Neural cell (in vitro differentiated cells): ENCODE measurements at regions not wholly inside any gene's neighbourhood (a gene's known extent, or its start where the extent isn't known, plus 50 kb on each side); places are given as distances from the start of the nearest gene placed in this dataset.

Source experiments
- H2AFZ ChIP-seq: fragments of 200-600, 300-800 bp; sonication (generic), shearing (Covaris generic); 2 replicates; pipeline ENCODE4 v1.6.0; 2014; ENCODE audit warnings: low read depth, mild to moderate bottlenecking, antibody characterized with exemption, low read length, moderate library complexity
- H3F3A ChIP-seq: fragments of 200-600 bp; shearing (Covaris generic); 2 replicates; pipeline ENCODE4 v1.6.1; 2016; ENCODE audit warnings: mild to moderate bottlenecking, moderate library complexity, mixed read lengths, antibody characterized with exemption, low read length; ENCODE audit not compliant: insufficient read depth, poor library complexity, severe bottlenecking
- H3K27ac ChIP-seq: fragments of 200-600, 300-800 bp; sonication (generic), shearing (Covaris generic); 2 replicates; pipeline ENCODE4 v1.5.1; 2014; ENCODE audit warnings: mild to moderate bottlenecking, low read length, moderate library complexity
- H3K27me3 ChIP-seq: fragments of 300-800, 200-600 bp; sonication (generic), shearing (Covaris generic); 2 replicates; pipeline ENCODE4 v1.6.0; 2014; ENCODE audit warnings: mild to moderate bottlenecking, low read depth, low read length, moderate library complexity; ENCODE audit not compliant: insufficient read depth
- H3K36me3 ChIP-seq: fragments of 300-800, 200-600 bp; sonication (generic), shearing (Covaris generic); 2 replicates; pipeline ENCODE4 v1.5.1; 2014; ENCODE audit warnings: mild to moderate bottlenecking, antibody characterized with exemption, low read length, moderate library complexity; ENCODE audit not compliant: insufficient read depth
- H3K4me2 ChIP-seq: fragments of 300-800, 200-600 bp; sonication (generic), shearing (Covaris generic); 2 replicates; pipeline ENCODE4 v1.6.0; 2014; ENCODE audit warnings: mild to moderate bottlenecking, low read length
- H3K4me3 ChIP-seq: fragments of 300-800, 200-600 bp; sonication (generic), shearing (Covaris generic); 2 replicates; pipeline ENCODE4 v1.5.1; 2014; ENCODE audit warnings: mild to moderate bottlenecking, low read length, moderate library complexity
- H3K79me2 ChIP-seq: fragments of 200-600 bp; shearing (Covaris generic); replicated peaks from 2 replicates; pipeline ENCODE4 v1.6.0; 2014; ENCODE audit warnings: mild to moderate bottlenecking, low read length, moderate library complexity; ENCODE audit not compliant: insufficient read depth
- H3K9ac ChIP-seq: fragments of 300-800, 200-600 bp; sonication (generic), shearing (Covaris generic); 2 replicates; pipeline ENCODE4 v1.6.1; 2016; ENCODE audit warnings: mild to moderate bottlenecking, low read length, mixed read lengths
- H3K9me2 ChIP-seq: fragments of 200-600 bp; shearing (Covaris generic); 2 replicates; pipeline ENCODE4 v1.6.1; 2016; ENCODE audit warnings: mild to moderate bottlenecking, low read length, mixed read lengths; ENCODE audit not compliant: insufficient read depth
- H3K9me3 ChIP-seq: fragments of 200-600, 300-800 bp; sonication (generic), shearing (Covaris generic); 2 replicates; pipeline ENCODE4 v1.6.1; 2016; ENCODE audit warnings: mild to moderate bottlenecking, mixed run types, low read length, moderate library complexity, mixed read lengths
- H4K20me1 ChIP-seq: fragments of 200-600 bp; shearing (Covaris generic); 2 replicates; pipeline ENCODE4 v1.6.1; 2016; ENCODE audit warnings: mild to moderate bottlenecking, mixed run types; ENCODE audit not compliant: insufficient read depth
- CTCF ChIP-seq: fragments of 450-650 bp; IDR thresholded peaks from 2 replicates; pipeline ENCODE4 v1.5.1; 2014; ENCODE audit warnings: antibody characterized with exemption, mild to moderate bottlenecking, moderate library complexity; ENCODE audit not compliant: poor library complexity, severe bottlenecking
- EP300 ChIP-seq: fragments of 450-650 bp; conservative IDR thresholded peaks from 2 replicates; pipeline ENCODE4 v1.6.1; 2014; ENCODE audit warnings: antibody characterized with exemption, mild to moderate bottlenecking, moderate library complexity; ENCODE audit not compliant: poor library complexity, severe bottlenecking
- EZH2 ChIP-seq: fragments of 200-600, 300-800 bp; shearing (Covaris generic), sonication (generic); IDR thresholded peaks from 2 replicates; pipeline ENCODE4 v1.6.1; 2014; ENCODE audit warnings: antibody characterized with exemption, low read length, borderline replicate concordance, mild to moderate bottlenecking; ENCODE audit not compliant: insufficient read depth, poor library complexity, severe bottlenecking
- MXI1 ChIP-seq: fragments of 450-650 bp; conservative IDR thresholded peaks from 2 replicates; pipeline ENCODE4 v1.6.1; 2014; ENCODE audit warnings: antibody characterized with exemption, mild to moderate bottlenecking; ENCODE audit not compliant: poor library complexity, severe bottlenecking
- POLR2AphosphoS5 ChIP-seq: IDR thresholded peaks from 2 replicates; pipeline ENCODE4 v1.6.1; 2012
- RAD21 ChIP-seq: fragments of 450-650 bp; conservative IDR thresholded peaks from 2 replicates; pipeline ENCODE4 v1.6.1; 2014; ENCODE audit warnings: antibody characterized with exemption, mild to moderate bottlenecking, moderate library complexity
- SMC3 ChIP-seq: fragments of 450-650 bp; conservative IDR thresholded peaks from 2 replicates; pipeline ENCODE4 v1.6.1; 2014; ENCODE audit warnings: antibody characterized with exemption, mild to moderate bottlenecking, moderate library complexity; ENCODE audit not compliant: poor library complexity
- TAF1 ChIP-seq: IDR thresholded peaks from 2 replicates; pipeline ENCODE4 v1.6.1; 2012; ENCODE audit warnings: low read depth
- TF ChIP-seq, protein P1 (sequence below): IDR thresholded peaks from 2 replicates; pipeline ENCODE4 v1.6.1; 2012; ENCODE audit warnings: borderline replicate concordance

DNA sequence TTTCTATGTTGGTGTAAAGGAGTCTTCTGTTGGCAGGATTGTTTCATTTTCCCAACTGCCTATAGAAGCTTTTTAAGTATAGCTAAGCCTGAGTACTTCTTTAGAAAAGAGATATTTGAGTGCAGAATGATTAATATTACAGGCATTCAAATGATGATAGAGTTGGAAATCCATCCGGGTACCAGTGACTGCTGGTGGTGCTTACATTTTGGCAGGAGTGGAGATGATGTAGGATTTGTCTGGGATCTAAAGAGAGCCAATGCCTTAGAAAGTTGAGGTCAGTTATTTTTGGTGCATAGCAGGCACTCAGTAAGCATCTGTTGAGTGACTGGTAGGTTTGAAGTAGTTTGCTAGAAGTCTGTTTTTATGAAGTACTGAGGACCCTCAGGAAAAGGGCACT lies 433.5 kb downstream of the DMAC1 start:
- Histone ChIP-seq H3K9me3 (no peaks in the 10 kb centered on the region), H3K4me3 (no peak overlapping the region), H3K9me2 (no peaks in the 10 kb centered on the region), H3F3A (no peaks in the 10 kb centered on the region), H3K27ac (no peak overlapping the region), H3K36me3 (no peaks in the 10 kb centered on the region), H4K20me1 (no peaks in the 10 kb centered on the region), H3K4me2 (no peak overlapping the region), H3K79me2 (no peaks in the 10 kb centered on the region), H2AFZ (no peak overlapping the region), H3K9ac (no peak overlapping the region), H3K27me3 (no peaks in the 10 kb centered on the region)
- TF ChIP-seq SMC3, result no peak
- no peak for TF ChIP-seq RAD21
- no peak for TF ChIP-seq POLR2AphosphoS5
- TF ChIP-seq EZH2, result no peak
- no peak for TF ChIP-seq MXI1
- TF ChIP-seq, protein P1, sequence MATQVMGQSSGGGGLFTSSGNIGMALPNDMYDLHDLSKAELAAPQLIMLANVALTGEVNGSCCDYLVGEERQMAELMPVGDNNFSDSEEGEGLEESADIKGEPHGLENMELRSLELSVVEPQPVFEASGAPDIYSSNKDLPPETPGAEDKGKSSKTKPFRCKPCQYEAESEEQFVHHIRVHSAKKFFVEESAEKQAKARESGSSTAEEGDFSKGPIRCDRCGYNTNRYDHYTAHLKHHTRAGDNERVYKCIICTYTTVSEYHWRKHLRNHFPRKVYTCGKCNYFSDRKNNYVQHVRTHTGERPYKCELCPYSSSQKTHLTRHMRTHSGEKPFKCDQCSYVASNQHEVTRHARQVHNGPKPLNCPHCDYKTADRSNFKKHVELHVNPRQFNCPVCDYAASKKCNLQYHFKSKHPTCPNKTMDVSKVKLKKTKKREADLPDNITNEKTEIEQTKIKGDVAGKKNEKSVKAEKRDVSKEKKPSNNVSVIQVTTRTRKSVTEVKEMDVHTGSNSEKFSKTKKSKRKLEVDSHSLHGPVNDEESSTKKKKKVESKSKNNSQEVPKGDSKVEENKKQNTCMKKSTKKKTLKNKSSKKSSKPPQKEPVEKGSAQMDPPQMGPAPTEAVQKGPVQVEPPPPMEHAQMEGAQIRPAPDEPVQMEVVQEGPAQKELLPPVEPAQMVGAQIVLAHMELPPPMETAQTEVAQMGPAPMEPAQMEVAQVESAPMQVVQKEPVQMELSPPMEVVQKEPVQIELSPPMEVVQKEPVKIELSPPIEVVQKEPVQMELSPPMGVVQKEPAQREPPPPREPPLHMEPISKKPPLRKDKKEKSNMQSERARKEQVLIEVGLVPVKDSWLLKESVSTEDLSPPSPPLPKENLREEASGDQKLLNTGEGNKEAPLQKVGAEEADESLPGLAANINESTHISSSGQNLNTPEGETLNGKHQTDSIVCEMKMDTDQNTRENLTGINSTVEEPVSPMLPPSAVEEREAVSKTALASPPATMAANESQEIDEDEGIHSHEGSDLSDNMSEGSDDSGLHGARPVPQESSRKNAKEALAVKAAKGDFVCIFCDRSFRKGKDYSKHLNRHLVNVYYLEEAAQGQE, result no peak
- no peak for TF ChIP-seq CTCF
- TF ChIP-seq EP300, result no peak
- TF ChIP-seq TAF1, result no peak

GRCh38 chr9:7363777-7364477 lies 435.7 kb downstream of the DMAC1 start:
- Histone ChIP-seq H3K9me2 (no peaks in the 10 kb centered on the region), H2AFZ (no peak overlapping the region), H3K36me3 (no peaks in the 10 kb centered on the region), H3K9me3 (no peaks in the 10 kb centered on the region), H3K27me3 (no peaks in the 10 kb centered on the region), H3K9ac (no peak overlapping the region), H3K4me2 (no peak overlapping the region), H3K4me3 (no peak overlapping the region), H4K20me1 (no peaks in the 10 kb centered on the region), H3K79me2 (no peaks in the 10 kb centered on the region), H3F3A (no peaks in the 10 kb centered on the region), H3K27ac (no peak overlapping the region)
- no peak for TF ChIP-seq SMC3
- no peak for TF ChIP-seq TAF1
- TF ChIP-seq MXI1, result no peak
- TF ChIP-seq POLR2AphosphoS5, result no peak
- TF ChIP-seq CTCF, result no peak
- no peak for TF ChIP-seq RAD21
- TF ChIP-seq EZH2, result no peak
- TF ChIP-seq EP300, result no peak
- TF ChIP-seq, protein P1, result no peak
